PC-3 (cell line): ENCODE measurements at regions not wholly inside any gene's neighbourhood (a gene's known extent, or its start where the extent isn't known, plus 50 kb on each side); places are given as distances from the start of the nearest gene placed in this dataset.

Experiments used
- ATAC-seq: fragments of 200-7000 bp; cut with Tn5 transposase; 2 replicates; pipeline ENCODE4 v1.9.1; 2020; ENCODE audit warnings: mild to moderate bottlenecking, moderate library complexity
- BruUV-seq: library from RNA; stranded (reverse); fragments of 400-500 nt; replicated peaks from 2 replicates; lab custom pipeline; 2021; lab: Mats Ljungman, UMichigan
- CTCF ChIA-PET: fragments of 300-600 bp; sonication (Branson Sonifier 250); formaldehyde crosslinking; loops from one replicate; lab custom pipeline; 2022; ENCODE audit warnings: antibody characterized with exemption; lab: Charles Lee
- POLR2A ChIA-PET: fragments of 300-600 bp; sonication (Branson Sonifier 250); formaldehyde crosslinking; loops from one replicate; lab custom pipeline; 2022; ENCODE audit warnings: antibody characterized with exemption; ENCODE audit not compliant: unreplicated experiment; lab: Charles Lee
- DNase-seq: peaks from one replicate; pipeline ENCODE4 v3.0.0-alpha.2; 2015
- H2AFZ ChIP-seq: fragments of 300-600 bp; sonication (generic); 2 replicates; pipeline ENCODE4 v1.6.0; 2016; ENCODE audit warnings: antibody characterized with exemption, low read length
- H3F3A ChIP-seq: fragments of 300-600 bp; sonication (generic); one replicate; pipeline ENCODE4 v1.6.0; 2017; ENCODE audit warnings: antibody characterized with exemption, low read length, control low read depth, mild to moderate bottlenecking; ENCODE audit not compliant: unreplicated experiment
- H3K27ac ChIP-seq: fragments of 300-600 bp; sonication (generic); 2 replicates; pipeline ENCODE4 v1.5.1; 2016; ENCODE audit warnings: mild to moderate bottlenecking, low read length
- H3K27me3 ChIP-seq: fragments of 300-600 bp; sonication (generic); 2 replicates; pipeline ENCODE4 v1.6.1; 2016; ENCODE audit warnings: low read length, mixed read lengths
- H3K36me3 ChIP-seq: fragments of 300-600 bp; sonication (generic); 2 replicates; pipeline ENCODE4 v1.6.1; 2016; ENCODE audit warnings: low read depth, mixed run types, low read length, mixed read lengths
- H3K4me1 ChIP-seq: fragments of 300-600 bp; sonication (generic); 2 replicates; pipeline ENCODE4 v1.5.1; 2016; ENCODE audit warnings: low read length; ENCODE audit not compliant: insufficient read depth
- H3K4me2 ChIP-seq: fragments of 300-600 bp; sonication (generic); 2 replicates; pipeline ENCODE4 v1.6.0; 2016; ENCODE audit warnings: low read length
- H3K4me3 ChIP-seq: fragments of 300-600 bp; sonication (generic); 2 replicates; pipeline ENCODE4 v1.5.1; 2016; ENCODE audit warnings: mild to moderate bottlenecking, low read length, mixed read lengths
- H3K79me2 ChIP-seq: fragments of 300-600 bp; sonication (generic); 2 replicates; pipeline ENCODE4 v1.6.1; 2017; ENCODE audit warnings: low read length, mixed read lengths
- H3K9ac ChIP-seq: fragments of 300-600 bp; sonication (generic); 2 replicates; pipeline ENCODE4 v1.6.0; 2016; ENCODE audit warnings: mild to moderate bottlenecking, low read length
- H3K9me2 ChIP-seq: fragments of 300-600 bp; sonication (generic); replicated peaks from 2 replicates; pipeline ENCODE4 v1.6.1; 2016; ENCODE audit warnings: mixed run types, low read length, mixed read lengths
- H3K9me3 ChIP-seq: fragments of 300-600 bp; sonication (generic); 2 replicates; pipeline ENCODE4 v1.6.1; 2016; ENCODE audit warnings: low read length, mixed read lengths
- H4K20me1 ChIP-seq: fragments of 300-600 bp; sonication (generic); 2 replicates; pipeline ENCODE4 v1.6.1; 2016; ENCODE audit warnings: low read length, mixed read lengths
- EZH2 ChIP-seq: fragments of 300-600 bp; sonication (generic); IDR thresholded peaks from one replicate; pipeline ENCODE4 v1.6.1; 2017; ENCODE audit warnings: antibody characterized with exemption, mild to moderate bottlenecking, low read length; ENCODE audit not compliant: unreplicated experiment
- EZH2phosphoT487 ChIP-seq: fragments of 300-600 bp; sonication (generic); IDR thresholded peaks from 2 replicates; pipeline ENCODE4 v1.6.1; 2018; ENCODE audit warnings: mild to moderate bottlenecking, antibody characterized with exemption, low read length, borderline replicate concordance
- intact Hi-C: fragments of 100-400 bp; cut with micrococcal nuclease; formaldehyde crosslinking; loops from 2 replicates; pipeline ENCODE4 v1.9.0; 2023
- TF ChIP-seq, protein P1 (sequence below): fragments of 300-600 bp; sonication (generic); conservative IDR thresholded peaks from 2 replicates; pipeline ENCODE4 v1.5.1; 2017; ENCODE audit warnings: antibody characterized with exemption, low read depth, mild to moderate bottlenecking, low read length

- H3K9me3 ChIP-seq: no peaks in the 10 kb centered on the region
- H3K36me3 ChIP-seq: no peaks in the 10 kb centered on the region
- CTCF ChIA-PET: no interaction called here
- H3K4me1 ChIP-seq: no peaks in the 10 kb centered on the region
- BruUV-seq: no TSS peak
- no peaks in the 10 kb centered on the region for H3K9me2 ChIP-seq
- no peaks in the 10 kb centered on the region for H4K20me1 ChIP-seq
- intact Hi-C loops: no loop called here
- ATAC-seq (no peak), DNase-seq (peak; percentile 22)
- no peak overlapping the region for H3K4me2 ChIP-seq
- TF ChIP-seq, protein P1, sequence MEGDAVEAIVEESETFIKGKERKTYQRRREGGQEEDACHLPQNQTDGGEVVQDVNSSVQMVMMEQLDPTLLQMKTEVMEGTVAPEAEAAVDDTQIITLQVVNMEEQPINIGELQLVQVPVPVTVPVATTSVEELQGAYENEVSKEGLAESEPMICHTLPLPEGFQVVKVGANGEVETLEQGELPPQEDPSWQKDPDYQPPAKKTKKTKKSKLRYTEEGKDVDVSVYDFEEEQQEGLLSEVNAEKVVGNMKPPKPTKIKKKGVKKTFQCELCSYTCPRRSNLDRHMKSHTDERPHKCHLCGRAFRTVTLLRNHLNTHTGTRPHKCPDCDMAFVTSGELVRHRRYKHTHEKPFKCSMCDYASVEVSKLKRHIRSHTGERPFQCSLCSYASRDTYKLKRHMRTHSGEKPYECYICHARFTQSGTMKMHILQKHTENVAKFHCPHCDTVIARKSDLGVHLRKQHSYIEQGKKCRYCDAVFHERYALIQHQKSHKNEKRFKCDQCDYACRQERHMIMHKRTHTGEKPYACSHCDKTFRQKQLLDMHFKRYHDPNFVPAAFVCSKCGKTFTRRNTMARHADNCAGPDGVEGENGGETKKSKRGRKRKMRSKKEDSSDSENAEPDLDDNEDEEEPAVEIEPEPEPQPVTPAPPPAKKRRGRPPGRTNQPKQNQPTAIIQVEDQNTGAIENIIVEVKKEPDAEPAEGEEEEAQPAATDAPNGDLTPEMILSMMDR: peak; percentile 39
- no peak for TF ChIP-seq EZH2phosphoT487
- TF ChIP-seq EZH2: no peak
- H3K27me3 ChIP-seq: no peaks in the 10 kb centered on the region
- H3K4me3 ChIP-seq: no peak overlapping the region
- no peaks in the 10 kb centered on the region for H3F3A ChIP-seq
- POLR2A ChIA-PET: no interaction called here
- H3K27ac ChIP-seq: no peak overlapping the region
- no peak overlapping the region for H2AFZ ChIP-seq
- no peak overlapping the region for H3K9ac ChIP-seq
- no peaks in the 10 kb centered on the region for H3K79me2 ChIP-seq
Observed at GRCh38 chr6:90434094-90434493, 137.5 kb upstream of the BACH2 start.

DNA sequence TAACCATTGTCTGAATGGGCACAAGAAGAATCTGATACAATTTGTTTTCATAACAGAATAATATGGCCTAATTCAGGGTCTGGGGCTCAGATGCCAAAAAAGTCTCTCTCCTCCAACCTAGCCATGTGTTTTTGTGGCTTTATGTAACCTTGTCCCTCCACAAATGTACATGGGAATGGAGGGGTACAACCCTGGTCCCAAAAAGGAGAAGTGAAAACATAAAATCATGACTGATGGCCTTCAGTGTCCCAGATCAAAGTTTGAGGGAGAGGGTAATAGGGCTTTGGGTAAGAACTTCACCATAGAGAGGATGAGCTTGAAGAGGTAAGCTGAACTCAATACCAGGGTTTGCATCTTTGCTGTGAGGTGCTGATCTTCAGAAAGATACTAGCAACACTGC lies 136.3 kb upstream of the BACH2 start:
- Histone ChIP-seq H3K79me2 (no peaks in the 10 kb centered on the region), H2AFZ (no peak overlapping the region), H3K36me3 (no peaks in the 10 kb centered on the region), H3K27ac (no peak overlapping the region), H3K27me3 (no peaks in the 10 kb centered on the region), H4K20me1 (no peaks in the 10 kb centered on the region), H3K9ac (no peak overlapping the region), H3K9me3 (no peaks in the 10 kb centered on the region), H3K4me3 (no peak overlapping the region), H3F3A (no peaks in the 10 kb centered on the region), H3K9me2 (no peaks in the 10 kb centered on the region), H3K4me1 (no peaks in the 10 kb centered on the region), H3K4me2 (no peak overlapping the region)
- no TSS peak for BruUV-seq
- DNase-seq (no peak), ATAC-seq (no peak)
- ChIA-PET CTCF (no interaction called here), POLR2A (no interaction called here)
- intact Hi-C loops: no loop called here
- no peak for TF ChIP-seq EZH2
- TF ChIP-seq, protein P1: no peak
- no peak for TF ChIP-seq EZH2phosphoT487

- H3K4me1 ChIP-seq: no peaks in the 10 kb centered on the region
- no peaks in the 10 kb centered on the region for H3F3A ChIP-seq
- no peak overlapping the region for H3K27ac ChIP-seq
- no peaks in the 10 kb centered on the region for H3K36me3 ChIP-seq
- ChIA-PET POLR2A (no interaction called here), CTCF (no interaction called here)
- H2AFZ ChIP-seq: no peak overlapping the region
- H3K4me2 ChIP-seq: no peak overlapping the region
- no peaks in the 10 kb centered on the region for H3K79me2 ChIP-seq
- no peaks in the 10 kb centered on the region for H3K9me2 ChIP-seq
- TF ChIP-seq EZH2phosphoT487 (no peak), EZH2 (no peak)
- TF ChIP-seq, protein P1: no peak
- H3K27me3 ChIP-seq: no peaks in the 10 kb centered on the region
- H3K9me3 ChIP-seq: no peaks in the 10 kb centered on the region
- DNase-seq: no peak
- H4K20me1 ChIP-seq: no peaks in the 10 kb centered on the region
- H3K9ac ChIP-seq: no peak overlapping the region
- no TSS peak for BruUV-seq
- ATAC-seq: no peak
- no peak overlapping the region for H3K4me3 ChIP-seq
- intact Hi-C loops: no loop called here
Observed at GRCh38 chr6:90432041-90432775, 135.6 kb upstream of the BACH2 start.
